ENCODE measurements at regions not wholly inside any gene's neighbourhood (a gene's known extent, or its start where the extent isn't known, plus 50 kb on each side); places are given as distances from the start of the nearest gene placed in this dataset.
A peak's percentile ranks its signal among the peaks of the same experiment; 100 is the strongest.

- peak; percentile 21 to 36 (median 35) for DNase-seq
Measured at GRCh38 chr5:74337254-74337983, 303.1 kb downstream of the ENC1 start.

GRCh38 chr5:74336297-74336696, 304.2 kb downstream of the ENC1 start:
- DNase-seq, result no peak

- no peak for DNase-seq
Measured at GRCh38 chr5:74334762-74335384, 305.7 kb downstream of the ENC1 start.

DNA sequence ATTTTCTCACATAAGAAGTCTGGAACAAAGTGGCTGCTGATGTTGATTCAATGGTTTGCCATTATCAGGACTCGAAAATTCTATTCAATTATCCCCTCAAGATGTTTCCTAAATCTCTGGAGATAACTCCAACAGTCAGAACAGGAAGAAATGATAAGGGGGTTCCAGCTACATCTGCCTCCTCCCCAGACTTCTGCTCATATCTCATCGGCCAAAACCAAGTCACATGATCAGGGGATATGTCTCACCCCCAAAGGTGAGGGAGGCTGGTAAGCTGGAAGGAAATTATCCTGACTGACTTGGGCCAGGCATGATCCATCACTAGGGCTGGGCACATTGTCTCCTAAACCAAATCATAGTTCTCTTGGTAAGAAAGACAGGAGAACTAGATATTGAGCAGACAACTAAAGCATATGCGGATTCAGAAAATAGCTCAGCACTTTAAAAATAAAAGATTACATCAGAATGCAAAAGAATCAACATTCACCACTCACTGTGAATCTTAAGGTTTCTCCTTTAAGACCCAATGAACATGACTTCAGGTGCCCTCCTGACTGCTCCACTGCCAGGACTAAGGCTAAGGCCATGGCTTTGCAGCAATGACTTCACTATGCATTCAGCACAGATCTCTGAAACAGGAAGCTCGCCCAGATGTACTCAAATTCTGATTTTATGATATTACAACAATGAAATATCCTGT, 306.3 kb downstream of the ENC1 start:
- DNase-seq, result no peak

DNA sequence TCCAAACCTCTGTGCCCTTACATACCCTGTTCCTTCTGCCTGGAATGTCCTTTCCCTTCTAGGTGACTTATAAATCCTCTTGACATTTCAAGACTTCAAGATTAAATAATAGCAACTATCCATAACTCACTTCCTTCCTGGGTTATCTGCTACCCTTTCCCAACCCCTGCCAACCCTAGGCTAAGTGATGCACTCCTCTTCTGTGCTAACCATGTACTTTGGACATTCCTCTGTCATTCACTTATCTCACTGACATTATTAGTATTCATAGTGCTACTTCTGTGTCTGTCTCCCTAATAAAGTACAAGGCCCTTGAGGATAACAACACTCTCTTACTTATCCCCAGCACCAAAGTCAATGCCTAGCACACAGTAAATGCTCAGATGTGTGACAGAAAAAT, 307.1 kb downstream of the ENC1 start:
- no peak for DNase-seq

DNA sequence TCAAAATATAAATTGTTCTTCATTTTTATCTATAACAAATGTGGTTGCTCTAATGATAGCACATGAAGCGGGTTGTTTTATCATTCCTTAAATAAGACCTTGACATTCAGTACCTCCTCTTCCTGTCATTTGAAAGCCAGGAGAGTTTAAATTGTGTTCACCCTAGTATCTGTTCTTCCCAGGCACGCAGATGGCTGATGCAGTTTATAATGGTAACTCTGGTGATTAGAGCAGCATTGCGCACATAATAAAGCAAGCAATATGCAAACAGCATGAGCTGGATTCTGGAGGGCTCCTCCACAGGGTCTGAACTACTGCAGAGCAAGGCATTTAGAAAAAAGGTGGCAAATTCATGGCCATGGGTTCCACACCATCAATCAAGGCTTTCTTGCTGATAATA, 307.8 kb downstream of the ENC1 start:
- no peak for DNase-seq

DNA sequence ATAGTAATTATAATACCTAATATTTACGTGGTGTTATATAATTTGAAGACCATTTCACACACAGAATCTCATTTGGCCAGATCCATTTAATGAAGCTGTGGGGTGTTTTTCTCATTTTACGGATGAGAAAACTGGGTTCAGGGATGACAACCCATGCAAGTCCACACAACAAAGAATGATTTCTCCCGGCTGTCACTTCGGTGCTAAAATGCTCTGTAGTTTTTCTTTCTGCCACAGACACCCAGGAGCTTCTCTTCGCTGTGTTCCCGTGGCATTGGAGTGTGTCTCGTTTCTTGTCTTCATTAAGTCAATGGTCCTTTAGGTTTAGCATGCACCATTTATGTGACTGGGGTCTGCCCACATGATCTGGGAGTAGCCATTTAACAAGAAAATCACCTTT, 308.5 kb downstream of the ENC1 start:
- no peak for DNase-seq

DNA sequence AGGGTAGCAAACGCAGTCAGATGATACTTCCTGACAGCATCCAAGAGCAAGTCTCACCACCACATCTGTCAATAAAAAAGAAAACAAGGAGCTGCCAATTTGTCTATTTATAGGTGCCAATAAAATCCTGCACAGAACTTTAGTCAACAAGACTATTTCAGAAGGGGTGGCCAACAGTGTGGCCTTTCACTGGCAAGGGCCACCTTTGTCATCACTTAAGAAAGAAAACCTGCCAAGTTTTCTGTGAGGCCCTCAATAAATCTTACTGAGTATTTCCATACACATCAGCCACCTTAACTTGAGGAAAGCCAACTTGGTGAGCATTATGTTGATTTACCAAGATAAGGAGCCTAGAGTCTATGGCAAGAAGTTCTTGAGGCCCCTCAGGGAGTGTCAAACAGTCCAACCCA, 312.3 kb downstream of the ENC1 start:
- DNase-seq, result no peak

DNA sequence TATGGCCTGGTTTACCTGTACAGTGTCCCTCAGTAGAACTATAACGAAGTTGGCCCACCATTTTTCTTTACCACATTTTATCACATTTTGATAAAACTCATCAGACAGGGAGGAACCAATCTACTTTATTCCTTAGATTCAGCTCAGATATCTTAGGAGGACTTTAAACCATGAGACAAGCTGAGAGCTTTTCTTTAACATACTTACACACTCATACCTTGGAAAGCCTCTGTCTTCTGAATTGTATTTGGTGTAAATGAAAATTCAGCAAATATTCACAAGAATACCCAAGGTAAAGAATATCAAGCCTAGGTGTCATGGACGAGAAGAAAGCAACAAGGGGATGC, 313.2 kb downstream of the ENC1 start:
- no peak for DNase-seq

DNA sequence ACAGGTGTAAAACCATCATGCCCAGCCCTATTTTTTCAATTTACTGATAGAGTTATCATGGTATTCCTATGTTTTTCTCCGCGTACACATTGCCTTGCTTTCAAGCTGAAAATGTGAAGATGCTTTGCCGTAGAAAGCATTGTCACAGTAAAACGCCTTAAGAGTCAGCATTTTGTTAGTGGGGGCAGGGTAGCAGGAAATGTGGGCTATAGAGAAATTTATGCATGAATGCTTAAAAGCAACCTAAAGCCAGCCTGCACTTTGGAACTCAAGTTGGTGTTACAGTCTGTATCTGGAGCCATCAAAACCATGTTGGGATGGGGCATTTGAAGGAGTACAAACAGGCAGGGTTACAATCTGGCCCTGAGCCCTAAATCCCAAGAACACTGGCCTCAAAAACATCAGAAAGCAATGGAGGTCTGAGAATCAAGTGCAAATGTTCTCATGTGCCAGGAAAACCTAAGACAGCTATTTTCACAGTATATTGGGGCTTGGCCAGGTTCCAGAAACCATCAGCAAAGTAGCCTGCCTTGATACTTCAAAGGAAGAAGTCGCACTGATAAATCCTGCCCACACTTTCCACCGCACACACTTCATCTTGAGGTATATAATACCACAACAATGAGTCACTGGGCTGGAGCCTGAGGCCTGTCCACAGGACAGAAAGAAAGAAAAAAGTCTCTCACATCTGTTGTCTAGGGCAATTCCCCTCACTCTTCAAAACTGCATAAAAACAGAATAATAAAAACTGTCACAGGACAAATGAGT, 313.8 kb downstream of the ENC1 start:
- peak; percentile 39 to 53 (median 42) for DNase-seq

GRCh38 chr5:74325866-74326265, 314.7 kb downstream of the ENC1 start:
- DNase-seq, result no peak

DNA sequence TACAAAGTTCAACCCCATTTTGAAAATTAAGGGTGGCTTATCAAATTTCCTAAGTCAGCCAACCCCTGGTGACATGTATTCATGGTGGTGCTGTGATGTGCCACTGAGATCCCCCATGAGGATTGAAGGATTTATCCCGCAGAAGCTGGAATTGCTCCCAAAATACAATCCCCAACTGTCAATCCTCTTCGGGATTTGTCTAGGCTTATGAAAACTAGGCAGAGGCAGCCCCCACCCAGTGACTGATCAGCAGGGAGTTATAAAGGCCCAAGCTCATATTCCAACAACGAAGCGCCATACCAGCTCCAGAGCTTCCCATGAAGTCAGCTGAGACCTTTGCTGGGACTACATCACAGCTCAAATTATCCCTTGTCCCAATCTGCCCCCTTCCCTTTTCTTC, 316.0 kb downstream of the ENC1 start:
- DNase-seq, result no peak

DNA sequence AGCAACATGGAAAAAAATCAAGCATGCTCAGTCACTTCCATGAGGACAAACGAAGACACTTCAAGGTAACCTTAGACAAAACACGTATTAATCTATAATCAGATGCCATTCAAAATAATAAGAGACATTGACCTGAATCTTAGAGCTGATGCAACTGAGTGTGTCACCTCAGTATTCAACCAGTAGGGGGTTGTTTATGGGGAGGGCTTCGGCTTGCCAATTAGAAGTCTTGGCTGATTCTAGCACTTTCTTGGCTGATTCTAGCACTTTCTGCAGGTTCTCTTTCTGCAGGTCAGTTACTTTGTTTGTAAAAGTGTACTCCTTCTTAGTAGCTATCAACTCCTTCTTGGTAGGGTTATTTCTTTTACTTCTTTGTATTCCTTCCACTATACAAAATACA, 317.6 kb downstream of the ENC1 start:
- no peak for DNase-seq

- no peak for DNase-seq
Measured at GRCh38 chr5:74322191-74322590, 318.3 kb downstream of the ENC1 start.

DNA sequence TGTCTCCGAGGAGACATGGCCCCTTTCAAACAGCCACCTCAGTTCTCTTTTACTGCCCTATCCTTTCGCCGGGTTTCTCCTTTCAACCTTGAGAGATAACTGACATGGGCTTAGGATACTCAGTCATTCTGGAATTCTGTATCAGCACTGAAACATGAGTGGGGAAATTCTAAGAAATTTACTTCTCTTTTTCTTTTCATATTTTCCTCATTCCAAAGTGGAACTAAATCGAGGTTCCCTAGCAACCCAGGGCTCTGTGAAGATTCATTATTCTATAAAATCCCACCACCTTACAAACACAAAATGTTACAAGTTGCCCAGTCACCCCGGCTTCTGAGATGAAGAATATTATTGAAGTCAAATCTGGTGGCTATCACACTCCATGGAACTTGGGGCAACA, 319.2 kb downstream of the ENC1 start:
- DNase-seq, result peak; percentile 49 to 70 (median 69)

DNA sequence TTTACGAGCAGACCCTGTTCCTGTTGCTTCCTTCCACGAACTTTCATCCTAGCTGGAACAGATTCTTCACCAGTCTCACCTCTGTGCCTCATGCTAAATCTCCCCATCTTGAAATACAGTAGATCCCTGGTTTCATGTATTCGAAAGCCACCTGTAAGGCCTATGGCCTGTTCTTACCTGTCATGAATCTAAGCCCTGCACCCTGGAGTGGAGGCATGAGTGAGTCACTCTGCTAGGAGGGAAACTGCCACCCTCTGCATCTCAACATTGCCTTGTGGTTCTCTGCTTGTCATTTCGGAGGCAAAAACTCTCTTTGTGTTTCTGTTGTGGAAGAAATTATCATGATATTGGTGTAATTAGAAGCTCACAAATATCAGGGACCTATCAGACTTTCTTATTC, 320.0 kb downstream of the ENC1 start:
- DNase-seq, result no peak

- DNase-seq, result peak in 2 of 3 donors; percentile 41 to 42
Measured at GRCh38 chr5:74319076-74319475, 321.5 kb downstream of the ENC1 start.

GRCh38 chr5:74316064-74316603, 324.4 kb downstream of the ENC1 start:
- peak; percentile 93 to 94 (median 93) for DNase-seq

DNA sequence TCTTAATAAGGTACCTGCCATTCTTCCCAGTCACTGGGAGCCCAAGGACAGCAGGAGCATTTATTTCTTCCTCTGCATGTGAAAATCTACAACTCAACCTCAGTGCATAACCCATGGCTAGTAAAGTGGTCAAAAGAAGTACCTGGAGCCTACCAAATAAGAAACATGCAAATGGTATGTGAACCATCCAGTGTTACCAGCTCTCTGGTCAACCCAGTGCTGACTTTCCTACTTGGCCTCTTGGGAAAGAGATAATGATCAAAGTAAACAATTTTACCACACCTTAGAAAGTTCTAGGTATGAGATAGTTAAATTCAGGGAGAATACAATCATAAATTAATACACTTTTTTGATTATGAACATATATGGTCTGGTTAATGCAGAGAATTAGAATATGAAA, 325.6 kb downstream of the ENC1 start:
- no peak for DNase-seq

- DNase-seq, result peak; percentile 36 to 49 (median 48)
Measured at GRCh38 chr5:74313896-74314295, 326.6 kb downstream of the ENC1 start.

- no peak for DNase-seq
Measured at GRCh38 chr5:74312746-74313145, 327.8 kb downstream of the ENC1 start.

- no peak for DNase-seq
Measured at GRCh38 chr5:74311961-74312360, 328.6 kb downstream of the ENC1 start.
